ENCODE measurements at regions not wholly inside any gene's neighbourhood (a gene's known extent, or its start where the extent isn't known, plus 50 kb on each side); places are given as distances from the start of the nearest gene placed in this dataset.

GRCh38 chr2:16173893-16174692 lies 233.7 kb downstream of the MYCN start:
- Mint-ChIP-seq H3K27ac (no peak overlapping the region), H3K36me3 (ENCODE audit: insufficient read depth in 1 of 3, low read depth in 3 of 3) (peaks cover 0 to 4% (median 0%) of the 10 kb centered on the region in 3 experiments; a peak in 2 of 7 replicates), H3K4me3 (no peak overlapping the region), H3K4me1 (peaks cover 3 to 8% of the 10 kb centered on the region in 2 experiments), H3K27me3 (ENCODE audit: low read depth) (no peaks in the 10 kb centered on the region), H3K9me3 (no peaks in the 10 kb centered on the region; a peak in 1 of 5 replicates)
- Histone ChIP-seq H4K5ac (ENCODE audit: insufficient read length, low read depth, low read length) (no peak overlapping the region), H3K4ac (ENCODE audit: low read depth, low read length) (no peak overlapping the region), H3K27me3 (ENCODE audit: insufficient read depth, low read length) (no peaks in the 10 kb centered on the region), H3K9ac (ENCODE audit: extremely low read depth, insufficient read length, low read length) (no peak overlapping the region), H4K20me1 (ENCODE audit: control insufficient read depth, insufficient read depth, insufficient read length) (no peaks in the 10 kb centered on the region), H2BK120ac (ENCODE audit: low read depth, low read length, poor library complexity, severe bottlenecking) (no peak overlapping the region), H2AFZ (ENCODE audit: low read length) (no peak overlapping the region), H2BK5ac (ENCODE audit: insufficient read length, low read length) (no peak overlapping the region), H2BK20ac (ENCODE audit: low read depth, low read length, poor library complexity, severe bottlenecking) (no peak overlapping the region), H3K23ac (ENCODE audit: insufficient read length, low read depth, low read length) (no peak overlapping the region), H3K56ac (ENCODE audit: insufficient read length, low read depth, low read length) (no peak overlapping the region), H4K91ac (ENCODE audit: insufficient read length, low read depth, low read length) (no peak overlapping the region), H3K4me1 (ENCODE audit: insufficient read depth, low read length) (no peaks in the 10 kb centered on the region), H3T11ph (ENCODE audit: low read length) (no peak overlapping the region), H2AK5ac (ENCODE audit: insufficient read length, low read length) (no peak overlapping the region), H3K27ac (ENCODE audit: insufficient read length, low read depth, low read length) (no peak overlapping the region), H3K18ac (ENCODE audit: insufficient read length, low read depth, low read length) (no peak overlapping the region), H3K4me2 (ENCODE audit: insufficient read depth, insufficient read length, low read length) (no peak overlapping the region), H3K79me1 (ENCODE audit: insufficient read depth, low read depth, low read length, poor library complexity, severe bottlenecking) (no peaks in the 10 kb centered on the region), H3K14ac (ENCODE audit: insufficient read depth, low read length) (no peak overlapping the region), H2BK15ac (ENCODE audit: low read depth, low read length) (no peak overlapping the region), H3K79me2 (ENCODE audit: insufficient read depth, low read length) (no peaks in the 10 kb centered on the region), H4K8ac (replicated peaks; ENCODE audit: insufficient read length, low read depth, low read length) (no peak overlapping the region), H2BK12ac (ENCODE audit: insufficient read length, low read depth, low read length) (no peak overlapping the region), H3K23me2 (ENCODE audit: insufficient read length, low read depth, low read length, poor library complexity, severe bottlenecking) (no peaks in the 10 kb centered on the region), H3K9me3 (ENCODE audit: control insufficient read depth, low read depth, low read length) (no peaks in the 10 kb centered on the region)
- TF ChIP-seq, protein P1, sequence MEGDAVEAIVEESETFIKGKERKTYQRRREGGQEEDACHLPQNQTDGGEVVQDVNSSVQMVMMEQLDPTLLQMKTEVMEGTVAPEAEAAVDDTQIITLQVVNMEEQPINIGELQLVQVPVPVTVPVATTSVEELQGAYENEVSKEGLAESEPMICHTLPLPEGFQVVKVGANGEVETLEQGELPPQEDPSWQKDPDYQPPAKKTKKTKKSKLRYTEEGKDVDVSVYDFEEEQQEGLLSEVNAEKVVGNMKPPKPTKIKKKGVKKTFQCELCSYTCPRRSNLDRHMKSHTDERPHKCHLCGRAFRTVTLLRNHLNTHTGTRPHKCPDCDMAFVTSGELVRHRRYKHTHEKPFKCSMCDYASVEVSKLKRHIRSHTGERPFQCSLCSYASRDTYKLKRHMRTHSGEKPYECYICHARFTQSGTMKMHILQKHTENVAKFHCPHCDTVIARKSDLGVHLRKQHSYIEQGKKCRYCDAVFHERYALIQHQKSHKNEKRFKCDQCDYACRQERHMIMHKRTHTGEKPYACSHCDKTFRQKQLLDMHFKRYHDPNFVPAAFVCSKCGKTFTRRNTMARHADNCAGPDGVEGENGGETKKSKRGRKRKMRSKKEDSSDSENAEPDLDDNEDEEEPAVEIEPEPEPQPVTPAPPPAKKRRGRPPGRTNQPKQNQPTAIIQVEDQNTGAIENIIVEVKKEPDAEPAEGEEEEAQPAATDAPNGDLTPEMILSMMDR (conservative IDR thresholded peaks at IDR 0.05) = no peak
- no CpG with 5 or more reads among the region's 3 CpGs for WGBS (ENCODE audit: extremely low coverage, insufficient read length, low lambda C conversion rate)
- no peak for DNase-seq

All from H9 (cell line).